ENCODE measurements at regions not wholly inside any gene's neighbourhood (a gene's known extent, or its start where the extent isn't known, plus 50 kb on each side); places are given as distances from the start of the nearest gene placed in this dataset.

DNA sequence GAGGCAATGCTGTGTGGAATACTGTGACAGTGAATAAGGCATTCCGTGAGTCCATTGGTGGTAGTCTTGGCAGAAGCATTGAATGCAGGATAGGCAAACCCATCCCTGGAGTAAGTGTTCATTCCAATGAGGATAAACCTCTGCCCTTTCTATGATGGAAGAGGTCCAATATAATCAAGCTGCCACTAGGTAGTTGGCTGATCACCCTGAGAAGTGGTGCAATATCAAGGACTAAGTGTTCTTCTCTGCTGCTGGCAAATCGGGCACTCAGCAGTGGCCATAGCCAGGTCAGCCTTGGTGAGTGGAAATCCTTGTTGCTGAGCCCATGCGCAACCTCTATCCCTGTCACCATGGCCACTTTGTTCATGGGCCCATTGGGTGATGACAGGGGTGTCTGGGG, 70.1 kb downstream of the FBXO4 start:
- TF ChIP-seq, protein P1, sequence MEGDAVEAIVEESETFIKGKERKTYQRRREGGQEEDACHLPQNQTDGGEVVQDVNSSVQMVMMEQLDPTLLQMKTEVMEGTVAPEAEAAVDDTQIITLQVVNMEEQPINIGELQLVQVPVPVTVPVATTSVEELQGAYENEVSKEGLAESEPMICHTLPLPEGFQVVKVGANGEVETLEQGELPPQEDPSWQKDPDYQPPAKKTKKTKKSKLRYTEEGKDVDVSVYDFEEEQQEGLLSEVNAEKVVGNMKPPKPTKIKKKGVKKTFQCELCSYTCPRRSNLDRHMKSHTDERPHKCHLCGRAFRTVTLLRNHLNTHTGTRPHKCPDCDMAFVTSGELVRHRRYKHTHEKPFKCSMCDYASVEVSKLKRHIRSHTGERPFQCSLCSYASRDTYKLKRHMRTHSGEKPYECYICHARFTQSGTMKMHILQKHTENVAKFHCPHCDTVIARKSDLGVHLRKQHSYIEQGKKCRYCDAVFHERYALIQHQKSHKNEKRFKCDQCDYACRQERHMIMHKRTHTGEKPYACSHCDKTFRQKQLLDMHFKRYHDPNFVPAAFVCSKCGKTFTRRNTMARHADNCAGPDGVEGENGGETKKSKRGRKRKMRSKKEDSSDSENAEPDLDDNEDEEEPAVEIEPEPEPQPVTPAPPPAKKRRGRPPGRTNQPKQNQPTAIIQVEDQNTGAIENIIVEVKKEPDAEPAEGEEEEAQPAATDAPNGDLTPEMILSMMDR (IDR thresholded peaks at IDR 0.05; ENCODE audit: insufficient read depth, low read depth, low read length) = no peak
- no peak for TF ChIP-seq EZH2 (IDR thresholded peaks at IDR 0.05; ENCODE audit: insufficient read depth, low read length)

All from astrocyte (in vitro differentiated cells and primary cell).